Endodermal cell (in vitro differentiated cells): ENCODE measurements at regions not wholly inside any gene's neighbourhood (a gene's known extent, or its start where the extent isn't known, plus 50 kb on each side); places are given as distances from the start of the nearest gene placed in this dataset.
"Not testable (repeated sequence)": the region's sequence is repeated elsewhere in the genome, so short reads cannot be mapped to it uniquely, and the experiment has no call there.

Experiments used
- DNase-seq: peaks from one replicate; pipeline ENCODE4 v3.0.0-alpha.2; 2017
- H3K27ac ChIP-seq: 2 replicates; pipeline ENCODE4 v1.5.1; 2013; ENCODE audit warnings: mild to moderate bottlenecking, low read depth, low read length, moderate library complexity
- H3K27me3 ChIP-seq: 2 replicates; pipeline ENCODE4 v1.6.1; 2013; ENCODE audit warnings: mild to moderate bottlenecking, low read length, moderate library complexity; ENCODE audit not compliant: insufficient read depth, control insufficient read depth, poor library complexity, severe bottlenecking
- H3K36me3 ChIP-seq: 2 replicates; pipeline ENCODE4 v1.7.0; 2013; ENCODE audit warnings: mild to moderate bottlenecking, low read length, moderate library complexity; ENCODE audit not compliant: control insufficient read depth, insufficient read depth
- H3K4me1 ChIP-seq: one replicate; pipeline ENCODE4 v1.7.0; 2013; ENCODE audit warnings: low read length; ENCODE audit not compliant: control insufficient read depth, insufficient read depth
- H3K4me3 ChIP-seq: 2 replicates; pipeline ENCODE4 v1.5.1; 2013; ENCODE audit warnings: mild to moderate bottlenecking, low read length, moderate library complexity
- H3K9ac ChIP-seq: 2 replicates; pipeline ENCODE4 v1.6.1; 2013; ENCODE audit warnings: mild to moderate bottlenecking, low read length, moderate library complexity; ENCODE audit not compliant: poor library complexity, severe bottlenecking; ENCODE audit errors: extremely low read depth
- H3K9me3 ChIP-seq: 2 replicates; pipeline ENCODE4 v1.6.1; 2013; ENCODE audit warnings: mild to moderate bottlenecking, low read length, moderate library complexity; ENCODE audit not compliant: control insufficient read depth
- H3K27ac Mint-ChIP-seq: 2 replicates; pipeline ENCODE4 v1.8.0; 2020; ENCODE audit warnings: mixed read lengths
- H3K27me3 Mint-ChIP-seq: 2 replicates; pipeline ENCODE4 v1.8.0; 2021; ENCODE audit warnings: mild to moderate bottlenecking, mixed read lengths; ENCODE audit not compliant: insufficient read depth
- H3K36me3 Mint-ChIP-seq: 2 replicates; pipeline ENCODE4 v1.8.0; 2020; ENCODE audit warnings: low read depth, mixed read lengths
- H3K4me1 Mint-ChIP-seq: 2 replicates; pipeline ENCODE4 v1.8.0; 2020; ENCODE audit warnings: mixed read lengths
- H3K4me3 Mint-ChIP-seq: 2 replicates; pipeline ENCODE4 v1.8.0; 2020; ENCODE audit warnings: mild to moderate bottlenecking, moderate library complexity, mixed read lengths
- H3K9me3 Mint-ChIP-seq: 2 replicates; pipeline ENCODE4 v1.8.0; 2020; ENCODE audit warnings: mild to moderate bottlenecking, mixed read lengths
- WGBS, 2 experiments: methylation state at CpG; one replicate each; pipeline versions ENCODE4 v1.1.5 to v1.1.7; 2013; ENCODE audit warnings: missing lambda C conversion rate in 2 of 2, mixed read lengths in 1 of 2; ENCODE audit not compliant: insufficient coverage in 1 of 2, insufficient read length in 1 of 2; 5-methylcytosine and 5-hydroxymethylcytosine counted together
- TF ChIP-seq, protein P1 (sequence below): fragments of 200-600 bp; sonication (generic); conservative IDR thresholded peaks from 2 replicates; pipeline ENCODE4 v1.5.0; 2021; ENCODE audit warnings: antibody characterized with exemption, mild to moderate bottlenecking

DNA sequence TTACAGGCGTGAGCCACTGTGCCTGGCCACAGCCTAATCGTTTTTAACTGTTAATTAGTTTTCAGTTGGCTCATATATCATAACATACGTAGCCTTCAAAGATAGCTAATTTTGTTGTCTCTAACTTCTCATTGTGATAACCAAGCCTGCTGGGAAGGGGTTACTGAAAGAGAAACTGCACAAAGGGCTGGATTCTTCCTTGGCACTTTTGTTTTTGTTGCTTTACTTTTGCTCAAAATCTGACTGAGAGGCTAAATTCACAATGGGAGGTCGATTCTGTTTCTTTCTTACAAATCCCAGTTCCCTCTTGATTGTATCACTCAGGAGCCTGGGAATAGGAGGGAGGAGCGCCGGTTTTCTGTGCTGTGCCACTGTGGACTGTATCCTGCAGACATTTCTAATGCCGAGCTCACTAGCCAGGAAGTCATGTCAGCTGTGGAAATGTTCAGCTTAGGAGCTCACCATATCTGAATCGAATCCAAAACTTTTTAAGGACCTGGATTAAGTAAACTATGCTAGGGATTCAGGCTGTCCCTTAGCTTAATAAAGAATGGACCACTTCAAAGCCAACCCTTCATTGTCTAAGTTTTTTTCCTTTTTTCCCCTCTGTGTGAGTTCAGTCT, 120.5 kb upstream of the FAT1 start:
- Mint-ChIP-seq H3K27ac (peak overlapping the region; percentile 80), H3K27me3 (no peaks in the 10 kb centered on the region), H3K36me3 (no peaks in the 10 kb centered on the region), H3K4me1 (peaks cover 3% of the 10 kb centered on the region), H3K9me3 (peaks cover 5% of the 10 kb centered on the region), H3K4me3 (no peak overlapping the region)
- WGBS, 2 experiments = 52 to 57% methylated on average over 4 to 8 of the region's 8 CpGs
- no peaks in the 10 kb centered on the region for H3K27me3 ChIP-seq
- no peaks in the 10 kb centered on the region for H3K36me3 ChIP-seq
- no peak overlapping the region for H3K4me3 ChIP-seq
- peaks cover 3% of the 10 kb centered on the region for H3K4me1 ChIP-seq
- H3K9me3 ChIP-seq = no peaks in the 10 kb centered on the region
- TF ChIP-seq, protein P1, sequence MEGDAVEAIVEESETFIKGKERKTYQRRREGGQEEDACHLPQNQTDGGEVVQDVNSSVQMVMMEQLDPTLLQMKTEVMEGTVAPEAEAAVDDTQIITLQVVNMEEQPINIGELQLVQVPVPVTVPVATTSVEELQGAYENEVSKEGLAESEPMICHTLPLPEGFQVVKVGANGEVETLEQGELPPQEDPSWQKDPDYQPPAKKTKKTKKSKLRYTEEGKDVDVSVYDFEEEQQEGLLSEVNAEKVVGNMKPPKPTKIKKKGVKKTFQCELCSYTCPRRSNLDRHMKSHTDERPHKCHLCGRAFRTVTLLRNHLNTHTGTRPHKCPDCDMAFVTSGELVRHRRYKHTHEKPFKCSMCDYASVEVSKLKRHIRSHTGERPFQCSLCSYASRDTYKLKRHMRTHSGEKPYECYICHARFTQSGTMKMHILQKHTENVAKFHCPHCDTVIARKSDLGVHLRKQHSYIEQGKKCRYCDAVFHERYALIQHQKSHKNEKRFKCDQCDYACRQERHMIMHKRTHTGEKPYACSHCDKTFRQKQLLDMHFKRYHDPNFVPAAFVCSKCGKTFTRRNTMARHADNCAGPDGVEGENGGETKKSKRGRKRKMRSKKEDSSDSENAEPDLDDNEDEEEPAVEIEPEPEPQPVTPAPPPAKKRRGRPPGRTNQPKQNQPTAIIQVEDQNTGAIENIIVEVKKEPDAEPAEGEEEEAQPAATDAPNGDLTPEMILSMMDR = no peak
- DNase-seq = no peak
- H3K9ac ChIP-seq = no peak overlapping the region
- peak overlapping the region; percentile 78 for H3K27ac ChIP-seq

DNA sequence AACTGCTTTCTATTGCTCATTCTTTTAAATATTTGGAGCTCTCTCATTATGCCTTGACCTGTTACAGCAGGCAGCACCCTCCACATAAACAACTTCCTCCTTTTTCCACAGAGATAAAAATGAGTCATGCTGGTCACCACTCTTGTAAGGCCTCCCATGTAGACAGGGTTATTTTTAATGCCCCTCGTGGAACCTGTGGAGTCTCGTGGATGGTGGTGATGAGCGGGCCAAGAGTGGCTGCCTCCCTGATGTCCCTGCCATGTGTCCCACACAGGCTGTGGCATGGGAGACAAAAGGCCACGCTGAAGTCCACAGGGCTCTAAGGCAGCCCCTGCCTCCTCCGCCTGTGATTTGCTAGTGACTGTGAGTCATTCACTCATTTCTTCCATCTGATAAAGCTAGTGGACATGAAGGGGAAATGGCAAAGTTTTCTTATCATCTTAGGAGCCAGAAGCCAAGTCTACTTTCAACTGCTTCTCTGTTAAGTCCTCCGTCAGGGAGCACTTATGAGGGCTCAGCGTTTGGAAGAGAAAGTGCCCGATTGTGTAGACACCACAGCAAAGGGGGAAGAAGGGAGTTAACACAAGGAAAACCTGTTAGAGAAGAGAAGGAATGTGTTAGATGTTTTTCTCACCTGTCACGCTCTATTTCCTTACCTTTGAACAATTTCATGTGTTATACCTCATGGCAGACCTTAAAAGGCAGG, 121.6 kb upstream of the FAT1 start:
- peaks cover 14% of the 10 kb centered on the region for H3K9me3 Mint-ChIP-seq
- TF ChIP-seq, protein P1 = no peak
- H3K27me3 Mint-ChIP-seq = no peaks in the 10 kb centered on the region
- peaks cover 3% of the 10 kb centered on the region for H3K9me3 ChIP-seq
- DNase-seq = no peak
- H3K36me3 Mint-ChIP-seq = no peaks in the 10 kb centered on the region
- no peak overlapping the region for H3K9ac ChIP-seq
- no peaks in the 10 kb centered on the region for H3K36me3 ChIP-seq
- 78 to 89% methylated on average over 3 to 9 of the region's 9 CpGs for WGBS, 2 experiments
- peaks cover 3% of the 10 kb centered on the region for H3K4me1 ChIP-seq
- H3K27ac Mint-ChIP-seq = no peak overlapping the region
- H3K4me3 ChIP-seq = no peak overlapping the region
- no peaks in the 10 kb centered on the region for H3K27me3 ChIP-seq
- no peak overlapping the region for H3K4me3 Mint-ChIP-seq
- peaks cover 3% of the 10 kb centered on the region for H3K4me1 Mint-ChIP-seq
- peak overlapping the region; percentile 22 for H3K27ac ChIP-seq

- Mint-ChIP-seq H3K4me3 (no peak overlapping the region), H3K4me1 (peaks cover 3% of the 10 kb centered on the region), H3K9me3 (peaks cover 21% of the 10 kb centered on the region), H3K27me3 (no peaks in the 10 kb centered on the region), H3K27ac (no peak overlapping the region), H3K36me3 (no peaks in the 10 kb centered on the region)
- H3K9me3 ChIP-seq = peaks cover 12% of the 10 kb centered on the region
- no peaks in the 10 kb centered on the region for H3K36me3 ChIP-seq
- DNase-seq = no peak
- TF ChIP-seq, protein P1 = no peak
- H3K4me3 ChIP-seq = no peak overlapping the region
- H3K27me3 ChIP-seq = no peaks in the 10 kb centered on the region
- 84 to 86% methylated on average over 2 to 3 of the region's 3 CpGs for WGBS, 2 experiments
- peaks cover 3% of the 10 kb centered on the region for H3K4me1 ChIP-seq
- no peak overlapping the region for H3K9ac ChIP-seq
- no peak overlapping the region for H3K27ac ChIP-seq
These were observed 122.8 kb upstream of the FAT1 start for GRCh38 chr4:186846426-186846825.

DNA sequence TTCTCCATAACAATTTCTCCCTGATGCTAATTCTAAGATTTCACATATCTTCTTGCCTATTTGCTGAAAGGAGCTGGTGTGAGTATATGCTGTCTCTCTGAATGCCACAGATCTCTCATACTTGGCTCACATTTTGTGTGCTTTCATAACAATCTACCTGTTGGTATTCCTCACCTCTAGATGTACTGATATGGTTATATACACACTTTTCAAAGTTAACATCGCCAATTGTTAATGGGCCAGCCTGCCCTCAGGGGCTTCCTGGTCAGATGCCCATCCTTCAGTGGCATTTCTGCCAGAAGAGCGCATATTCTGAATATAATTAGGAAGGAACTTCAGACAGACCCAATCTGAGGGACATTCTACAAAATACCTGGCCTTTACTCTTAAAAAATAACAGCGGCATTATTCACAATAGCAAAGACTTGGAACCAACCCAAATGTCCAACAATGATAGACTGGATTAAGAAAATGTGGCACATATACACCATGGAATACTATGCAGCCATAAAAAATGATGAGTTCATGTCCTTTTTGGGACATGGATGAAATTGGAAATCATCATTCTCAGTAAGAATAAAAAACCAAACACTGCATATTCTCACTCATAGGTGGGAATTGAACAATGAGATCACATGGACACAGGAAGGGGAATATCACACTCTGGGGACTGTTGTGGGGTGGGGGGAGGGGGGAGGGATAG, 123.9 kb upstream of the FAT1 start:
- H3K9ac ChIP-seq, H3K36me3 Mint-ChIP-seq, H3K27ac ChIP-seq, H3K36me3 ChIP-seq, DNase-seq, H3K4me1 ChIP-seq, H3K4me3 ChIP-seq, H3K27me3 ChIP-seq, H3K27me3 Mint-ChIP-seq, H3K4me3 Mint-ChIP-seq, H3K4me1 Mint-ChIP-seq, H3K27ac Mint-ChIP-seq: not testable (repeated sequence)
- 93% methylated on average over 3 of the region's 3 CpGs; no CpG with 5 or more reads in 1 of the 2 experiments for WGBS, 2 experiments
- H3K9me3 Mint-ChIP-seq = peaks cover 21% of the 10 kb centered on the region
- peaks cover 12% of the 10 kb centered on the region for H3K9me3 ChIP-seq
